ENCODE measurements at regions not wholly inside any gene's neighbourhood (a gene's known extent, or its start where the extent isn't known, plus 50 kb on each side); places are given as distances from the start of the nearest gene placed in this dataset.

- H2AFZ ChIP-seq (ENCODE audit: low read depth, low read length, poor library complexity, severe bottlenecking) = no peak overlapping the region
- RAD21 ChIA-PET (ENCODE audit: low non-redundant PET in 1 of 2, low total read pairs in 2 of 2, uncharacterized antibody in 2 of 2, unreplicated experiment in 2 of 2) = no interaction called here
- no peaks in the 10 kb centered on the region for H3K79me2 ChIP-seq (ENCODE audit: insufficient read depth, low read length)
- no peaks in the 10 kb centered on the region for H3K27me3 ChIP-seq (ENCODE audit: insufficient read depth, low read length)
- H3K9me2 ChIP-seq (ENCODE audit: insufficient read depth) = no peaks in the 10 kb centered on the region
- TF ChIP-seq POLR2A (IDR thresholded peaks at IDR 0.05; ENCODE audit: borderline replicate concordance, extremely low read depth, insufficient read depth, insufficient read length) (no peak), REST (IDR thresholded peaks at IDR 0.05; ENCODE audit: low read depth) (no peak), FOSL1 (IDR thresholded peaks at IDR 0.05; ENCODE audit: low read depth) (no peak), TCF7L2 (IDR thresholded peaks at IDR 0.05; ENCODE audit: borderline replicate concordance, extremely low read depth, insufficient read depth, insufficient read length) (no peak), YY1 (IDR thresholded peaks at IDR 0.05; ENCODE audit: extremely low read depth, insufficient replicate concordance, low read depth, low read length) (no peak), CEBPB (IDR thresholded peaks at IDR 0.05; ENCODE audit: low read depth) (no peak), ZFX (IDR thresholded peaks at IDR 0.05) (no peak), SIN3A (IDR thresholded peaks at IDR 0.05; ENCODE audit: low read depth) (no peak), SP1 (IDR thresholded peaks at IDR 0.05; ENCODE audit: low read depth) (no peak), JUND (IDR thresholded peaks at IDR 0.05) (no peak)
- no peak overlapping the region for H3K27ac ChIP-seq (ENCODE audit: low read depth, low read length)
- H3K36me3 ChIP-seq (ENCODE audit: control insufficient read depth in 1 of 2, insufficient read depth in 2 of 2, low read length in 2 of 2) = no peaks in the 10 kb centered on the region
- no TSS peak for BruUV-seq (replicated peaks)
- H3K9me3 ChIP-seq (ENCODE audit: control insufficient read depth in 1 of 2, insufficient read depth in 1 of 2, low read depth in 1 of 2, low read length in 2 of 2) = no peaks in the 10 kb centered on the region
- POLR2A ChIA-PET = no interaction called here
- ATAC-seq (no peak), DNase-seq (ENCODE audit: low read depth, low spot score) (no peak)
- H3K4me2 ChIP-seq (ENCODE audit: low read length) = no peak overlapping the region
- CTCF ChIA-PET = no interaction called here
- H3K9ac ChIP-seq (ENCODE audit: low read length) = no peak overlapping the region
- no peaks in the 10 kb centered on the region for H3K4me1 ChIP-seq (ENCODE audit: control insufficient read depth in 1 of 2, insufficient read depth in 2 of 2, low read length in 2 of 2)
- intact Hi-C loops (cut with micrococcal nuclease) = no loop called here
- H3K4me3 ChIP-seq (replicated peaks in 1 of 2; ENCODE audit: low read depth in 1 of 2, low read length in 2 of 2) = no peak overlapping the region
- H4K20me1 ChIP-seq (ENCODE audit: insufficient read depth) = no peaks in the 10 kb centered on the region
These were observed 485.0 kb downstream of the MMUT start for GRCh38 chr6:48978016-48978415.
